Left renal cortex interstitium (tissue), 4 donors: ENCODE measurements at regions not wholly inside any gene's neighbourhood (a gene's known extent, or its start where the extent isn't known, plus 50 kb on each side); places are given as distances from the start of the nearest gene placed in this dataset.

ENCODE experiments used
- DNase-seq, 4 donors: peaks; one replicate each; pipeline ENCODE4 v3.0.0-alpha.2; 2013; ENCODE audit warnings: low read depth in 4 of 4, low spot score in 2 of 4, missing footprints in 1 of 4

GRCh38 chr2:12231288-12231687 is 484.9 kb downstream of the LPIN1 start:
- DNase-seq, result no peak

DNA sequence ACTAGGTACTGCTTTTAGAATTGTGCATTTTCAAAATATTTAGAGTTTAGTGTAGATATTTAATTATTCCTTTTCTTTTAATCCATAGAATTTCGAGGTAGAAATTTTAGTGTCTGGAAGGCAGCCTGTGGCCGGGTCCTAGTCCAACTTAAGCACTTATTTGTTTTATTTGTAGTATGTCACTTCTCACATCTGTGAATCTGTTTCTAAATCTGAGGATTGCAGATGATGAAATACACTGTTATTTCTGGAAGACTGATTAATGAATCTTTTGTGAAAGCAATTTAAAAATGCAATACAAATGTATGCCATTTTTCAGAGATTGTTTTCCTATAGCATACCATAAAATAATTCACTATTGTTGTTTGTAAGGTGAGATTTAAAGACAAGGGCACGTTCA is 483.9 kb upstream of the TRIB2 start:
- no peak for DNase-seq

- DNase-seq, result no peak
Measured at GRCh38 chr2:12236136-12236844, 480.4 kb upstream of the TRIB2 start.

DNA sequence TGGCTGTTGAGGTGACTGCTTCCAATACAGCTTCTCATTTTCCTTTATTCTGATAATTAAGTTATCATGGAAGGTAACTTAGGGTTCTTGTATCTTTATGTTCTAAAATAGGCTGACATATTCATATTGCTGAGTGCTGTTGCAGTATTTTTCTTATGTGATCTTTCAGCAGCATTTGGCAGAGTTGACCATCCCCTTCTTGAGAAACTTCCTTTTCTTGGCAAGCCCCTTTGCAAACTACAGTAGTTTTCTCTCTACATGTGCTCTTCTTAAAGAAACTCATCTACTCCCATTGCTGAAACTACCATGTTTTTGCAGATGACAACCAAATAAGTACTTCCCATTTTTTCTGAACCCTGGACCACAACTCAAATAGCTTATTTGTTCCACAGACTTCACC is 476.5 kb upstream of the TRIB2 start:
- no peak for DNase-seq

DNA sequence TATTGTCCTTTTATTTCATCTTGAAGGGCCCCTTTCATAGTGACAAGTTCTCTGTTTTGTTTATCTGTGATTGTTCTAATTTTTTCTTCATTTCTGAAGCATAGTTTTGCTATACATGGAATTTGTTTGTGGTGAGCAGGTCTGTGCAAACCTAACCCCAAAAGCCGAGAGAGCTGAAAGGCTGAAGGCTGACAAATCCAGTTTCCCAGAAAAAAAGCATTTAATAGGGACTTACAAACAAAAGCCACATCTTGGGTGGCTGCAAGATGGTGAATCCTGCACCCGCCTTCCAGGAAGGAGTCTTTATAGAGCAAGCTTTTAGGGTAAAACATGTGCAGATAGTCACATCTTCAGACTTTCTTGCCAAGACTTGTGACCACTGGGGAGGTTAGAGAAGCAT is 473.4 kb upstream of the TRIB2 start:
- no peak for DNase-seq

DNA sequence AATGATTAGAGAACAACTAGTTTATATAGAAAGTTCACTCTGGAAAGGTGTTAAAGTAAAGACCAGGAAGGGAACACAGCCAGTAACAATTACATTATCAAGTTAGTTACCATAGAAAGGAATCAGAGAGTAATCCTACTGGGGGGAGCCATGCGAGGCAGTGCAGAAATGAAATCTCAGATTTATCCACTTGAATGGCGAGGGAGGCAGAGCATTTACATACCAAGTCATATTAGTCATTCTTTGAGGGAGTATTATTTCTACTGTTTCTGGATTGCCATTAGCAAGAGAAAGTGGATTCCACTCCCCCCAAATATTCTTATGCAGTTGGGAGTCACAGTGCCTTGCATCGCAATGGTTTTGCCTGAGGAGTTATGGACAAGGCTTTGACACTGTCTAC is 472.7 kb upstream of the TRIB2 start:
- no peak for DNase-seq

GRCh38 chr2:12251121-12251520 is 465.6 kb upstream of the TRIB2 start:
- no peak for DNase-seq

GRCh38 chr2:12251749-12252148 is 465.0 kb upstream of the TRIB2 start:
- DNase-seq, result no peak

DNA sequence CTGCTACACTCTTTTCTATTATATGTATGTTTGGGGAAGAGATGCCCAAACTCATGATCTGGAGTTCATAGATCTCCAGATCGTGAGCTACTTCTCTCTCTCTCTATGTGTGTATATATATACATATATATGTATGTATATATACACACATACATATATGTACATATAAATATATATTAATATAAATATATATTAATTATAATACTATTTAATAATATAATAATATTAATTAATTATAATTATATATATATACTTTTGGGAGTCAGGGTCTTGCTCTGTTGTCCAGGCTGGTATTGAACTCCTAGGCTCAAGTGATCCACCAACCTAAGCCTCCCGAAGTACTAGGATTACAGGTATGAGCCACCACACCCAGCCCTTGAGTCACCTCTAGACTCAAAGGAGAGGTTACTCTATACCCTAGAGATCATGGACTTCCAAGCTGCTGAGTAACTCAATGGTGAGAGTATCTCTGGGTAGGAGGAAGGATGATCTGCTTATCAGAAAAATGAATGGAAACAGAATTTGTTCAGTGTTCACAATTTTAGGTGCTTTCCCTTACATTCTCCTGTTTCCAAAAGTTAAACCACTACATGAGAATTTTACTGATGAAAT is 463.5 kb upstream of the TRIB2 start:
- DNase-seq, result no peak

- no peak for DNase-seq
Measured at GRCh38 chr2:12254280-12254860, 462.4 kb upstream of the TRIB2 start.

DNA sequence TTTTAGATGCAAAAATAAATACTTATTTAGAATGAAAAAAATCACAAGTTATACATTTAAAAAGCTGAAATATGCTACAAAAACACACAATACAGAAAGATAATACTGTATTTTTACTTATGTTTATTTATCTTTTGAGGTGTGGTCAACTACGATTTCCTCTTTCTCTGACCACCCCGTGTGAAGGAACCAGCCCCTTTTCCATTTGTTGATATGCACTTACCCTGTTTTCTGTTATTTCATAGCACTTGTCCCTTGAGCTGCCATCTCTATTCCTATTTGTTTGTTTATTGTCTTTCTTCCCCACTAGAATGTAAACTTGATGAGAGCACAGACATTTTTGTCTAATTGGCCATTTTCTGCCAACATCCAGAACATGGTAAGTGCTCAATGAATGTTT is 460.5 kb upstream of the TRIB2 start:
- no peak for DNase-seq

GRCh38 chr2:12257476-12257875 is 459.3 kb upstream of the TRIB2 start:
- no peak for DNase-seq

GRCh38 chr2:12259493-12259892 is 457.2 kb upstream of the TRIB2 start:
- no peak for DNase-seq

DNA sequence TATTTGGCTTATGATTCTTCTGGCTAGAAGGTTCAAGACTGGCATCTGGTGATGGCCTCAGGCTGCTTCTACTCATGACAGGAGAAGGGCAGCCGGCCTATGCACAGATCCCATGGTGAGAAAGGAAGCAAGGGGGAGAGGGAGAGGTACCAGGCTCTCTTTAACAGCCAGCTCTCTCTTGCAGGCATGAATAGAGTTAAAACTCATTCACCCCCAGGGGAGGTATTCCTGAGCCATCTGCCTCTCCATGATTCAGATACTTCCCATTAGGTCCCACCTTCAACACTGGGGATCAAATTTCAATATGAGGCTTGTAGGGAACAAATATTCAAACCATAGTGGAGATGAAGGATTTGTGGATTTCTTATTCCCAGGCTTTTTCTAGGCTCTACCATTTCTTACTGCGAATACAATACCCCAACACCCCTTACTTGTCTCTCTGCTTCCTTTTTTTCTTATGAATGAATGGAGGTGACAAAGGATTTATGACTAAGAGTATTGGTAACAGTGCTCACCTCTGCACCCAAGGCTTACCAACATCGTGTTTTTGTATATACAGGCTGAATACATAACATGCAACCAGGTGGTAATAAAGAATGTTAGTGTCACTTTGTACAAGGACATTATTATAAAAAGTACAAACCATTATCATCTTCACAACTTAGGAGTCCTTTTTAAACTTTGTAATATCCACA is 454.6 kb upstream of the TRIB2 start:
- no peak for DNase-seq

DNA sequence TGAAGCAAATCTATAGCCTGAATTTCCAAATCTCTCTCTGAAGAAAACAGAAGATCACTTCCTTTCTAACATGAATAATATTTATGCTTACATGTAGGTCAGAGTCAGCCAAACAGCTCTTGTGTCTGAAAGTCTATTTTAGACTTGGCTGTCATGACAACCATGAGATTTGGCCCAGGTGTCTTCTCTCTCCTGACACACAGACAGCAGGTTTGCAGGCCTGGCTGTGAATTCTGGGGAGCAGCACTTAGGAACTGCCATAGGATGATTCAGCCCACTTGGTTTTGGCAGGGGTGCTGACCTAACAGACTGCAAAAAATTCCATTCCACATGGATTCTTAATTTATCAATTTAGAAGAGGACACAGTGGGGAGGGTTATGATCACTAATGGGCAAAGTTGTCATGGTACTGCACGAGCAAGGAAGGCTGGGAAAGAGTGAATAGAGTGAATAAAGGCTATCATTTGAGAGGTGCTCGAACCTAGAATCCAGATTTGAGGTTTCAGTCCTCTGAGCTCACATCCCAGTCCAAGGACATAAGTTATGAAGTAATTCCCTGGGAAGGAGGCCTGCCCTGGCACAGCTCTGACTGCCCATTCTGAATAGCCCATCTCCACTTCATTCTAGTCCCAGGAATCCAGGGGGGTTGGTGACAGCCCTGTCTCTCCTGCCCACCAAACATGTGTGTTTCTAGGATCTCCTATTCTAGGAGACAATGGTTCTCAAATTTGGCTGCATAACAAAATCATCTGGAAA is 453.9 kb upstream of the TRIB2 start:
- DNase-seq, result peak in 1 of 4 donors; percentile 27

DNA sequence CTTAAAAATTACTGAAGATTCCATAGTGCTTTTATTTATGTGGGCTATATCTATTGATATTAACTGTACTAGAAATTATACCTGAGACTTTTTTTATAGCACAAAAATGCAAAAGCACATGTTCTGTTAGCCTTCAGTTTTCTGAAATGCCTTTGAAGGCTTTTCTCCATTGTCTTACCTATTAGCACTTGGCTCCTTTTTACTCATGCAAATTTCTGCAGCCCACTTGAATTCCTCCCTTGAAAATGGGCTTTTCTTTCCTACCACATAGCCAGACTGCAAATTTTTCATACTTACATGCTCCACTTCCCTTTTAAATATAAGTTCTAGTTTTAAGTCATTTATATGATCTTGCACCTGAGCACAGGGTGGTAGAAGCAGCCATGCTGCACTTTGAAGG is 453.0 kb upstream of the TRIB2 start:
- no peak for DNase-seq

GRCh38 chr2:12264146-12264545 is 452.6 kb upstream of the TRIB2 start:
- DNase-seq, result no peak

GRCh38 chr2:12265646-12266045 is 451.1 kb upstream of the TRIB2 start:
- no peak for DNase-seq

DNA sequence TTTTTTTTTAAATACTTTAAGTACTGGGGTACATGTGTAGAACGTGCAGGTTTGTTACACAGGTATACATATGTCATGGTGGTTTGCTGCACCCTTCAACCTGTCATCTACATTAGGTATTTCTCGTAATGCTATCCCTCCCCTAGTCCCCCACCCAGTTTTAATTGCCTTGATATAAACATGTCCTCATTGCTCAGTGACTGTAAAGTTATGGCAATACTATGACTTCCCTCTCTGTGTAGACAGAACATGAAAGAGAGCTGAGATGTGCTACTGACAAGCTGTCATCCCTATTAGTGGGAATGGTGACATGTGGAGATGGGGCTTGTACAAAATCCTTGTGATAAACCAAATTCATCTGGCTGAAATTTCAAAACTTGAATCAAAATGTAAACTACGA is 449.7 kb upstream of the TRIB2 start:
- DNase-seq, result no peak

GRCh38 chr2:12269041-12269972 is 447.4 kb upstream of the TRIB2 start:
- DNase-seq, result no peak
